HCT116 (cell line): ENCODE measurements at regions not wholly inside any gene's neighbourhood (a gene's known extent, or its start where the extent isn't known, plus 50 kb on each side); places are given as distances from the start of the nearest gene placed in this dataset.

Experiments used
- ATAC-seq: fragments of 200-7000 bp; cut with Tn5 transposase; 2 replicates; pipeline ENCODE4 v1.9.1; 2020; ENCODE audit warnings: mild to moderate bottlenecking, moderate library complexity
- BruUV-seq: library from RNA; stranded (reverse); fragments of 400-500 nt; replicated peaks from 2 replicates; lab custom pipeline; 2021; lab: Mats Ljungman, UMichigan
- CTCF ChIA-PET: fragments of 300-600 bp; sonication (Branson Sonifier 250); formaldehyde crosslinking; loops from one replicate; lab custom pipeline; 2021; ENCODE audit warnings: antibody characterized with exemption; lab: Charles Lee
- POLR2A ChIA-PET: fragments of 300-600, 350-600 bp; sonication (Branson Sonifier 250); formaldehyde crosslinking; loops from one replicate; lab custom pipeline; 2021; ENCODE audit warnings: antibody characterized with exemption; lab: Charles Lee
- RAD21 ChIA-PET, 2 experiments: fragments of 300-600 bp; sonication (Branson Sonifier 250); formaldehyde crosslinking; loops; one replicate each; lab custom pipeline; 2023; ENCODE audit warnings: low total read pairs in 2 of 2; ENCODE audit not compliant: uncharacterized antibody in 2 of 2, unreplicated experiment in 2 of 2, low non-redundant PET in 1 of 2; lab: Charles Lee
- DNase-seq: peaks from one replicate; pipeline ENCODE4 v3.0.0-alpha.2; 2010; ENCODE audit warnings: low read depth, low spot score
- H2AFZ ChIP-seq: fragments of 200-600 bp; shearing (Covaris generic), sonication (generic); 2 replicates; pipeline ENCODE4 v1.6.1; 2017; ENCODE audit warnings: low read depth, mixed run types, mixed read lengths, antibody characterized with exemption, low read length; ENCODE audit not compliant: poor library complexity, severe bottlenecking
- H3K27ac ChIP-seq: 2 replicates; pipeline ENCODE4 v1.5.1; 2012; ENCODE audit warnings: low read depth, low read length
- H3K27me3 ChIP-seq: fragments of 200-600 bp; sonication (generic); 2 replicates; pipeline ENCODE4 v1.6.1; 2016; ENCODE audit warnings: mixed run types, low read length, mixed read lengths; ENCODE audit not compliant: insufficient read depth
- H3K36me3 ChIP-seq, 2 experiments: fragments of 200-500 bp in 1 of 2; fragments of 200-600 bp in 1 of 2; sonication (Bioruptor generic) in 1 of 2; sonication (generic) in 1 of 2; 2 replicates each; pipeline versions ENCODE4 v1.5.1 to v1.6.1; 2014 to 2016; ENCODE audit warnings: low read length in 2 of 2, inconsistent platforms in 1 of 2, mixed read lengths in 1 of 2, mixed run types in 1 of 2; ENCODE audit not compliant: insufficient read depth in 2 of 2, control insufficient read depth in 1 of 2
- H3K4me1 ChIP-seq, 2 experiments: fragments of 200-600 bp in 1 of 2; sonication (generic) in 1 of 2; 2 replicates each; pipeline versions ENCODE4 v1.5.1 to v1.6.1; 2012 to 2017; ENCODE audit warnings: low read length in 2 of 2, inconsistent platforms in 1 of 2, mild to moderate bottlenecking in 1 of 2, mixed read lengths in 1 of 2, mixed run types in 1 of 2, moderate library complexity in 1 of 2; ENCODE audit not compliant: insufficient read depth in 2 of 2, control insufficient read depth in 1 of 2
- H3K4me2 ChIP-seq: fragments of 200-600 bp; sonication (generic); 2 replicates; pipeline ENCODE4 v1.6.1; 2017; ENCODE audit warnings: mixed run types, low read length, mixed read lengths
- H3K4me3 ChIP-seq, 2 experiments: fragments of 200-600 bp in 1 of 2; sonication (generic) in 1 of 2; replicated peaks in 1 of 2; 2 replicates each; pipeline ENCODE4 v1.5.1; 2011 to 2016; ENCODE audit warnings: low read length in 2 of 2, control low read depth in 1 of 2, low read depth in 1 of 2, mild to moderate bottlenecking in 1 of 2, mixed read lengths in 1 of 2, mixed run types in 1 of 2
- H3K79me2 ChIP-seq: fragments of 200-600 bp; sonication (generic); 2 replicates; pipeline ENCODE4 v1.6.1; 2017; ENCODE audit warnings: mild to moderate bottlenecking, mixed run types, low read length, moderate library complexity, mixed read lengths; ENCODE audit not compliant: insufficient read depth
- H3K9ac ChIP-seq: fragments of 200-600 bp; sonication (generic); 2 replicates; pipeline ENCODE4 v1.6.1; 2016; ENCODE audit warnings: low read length, mixed read lengths
- H3K9me2 ChIP-seq: fragments of 200-600 bp; sonication (generic), shearing (Covaris generic); 2 replicates; pipeline ENCODE4 v1.6.1; 2017; ENCODE audit warnings: mixed run types, mild to moderate bottlenecking, moderate library complexity; ENCODE audit not compliant: insufficient read depth
- H3K9me3 ChIP-seq, 2 experiments: fragments of 200-500 bp in 1 of 2; fragments of 200-600 bp in 1 of 2; sonication (Bioruptor generic) in 1 of 2; sonication (generic) in 1 of 2; 2 replicates each; pipeline ENCODE4 v1.6.1; 2014 to 2017; ENCODE audit warnings: low read length in 2 of 2, mixed read lengths in 2 of 2, inconsistent platforms in 1 of 2, low read depth in 1 of 2, mild to moderate bottlenecking in 1 of 2, mixed run types in 1 of 2, moderate library complexity in 1 of 2; ENCODE audit not compliant: control insufficient read depth in 1 of 2, insufficient read depth in 1 of 2
- H4K20me1 ChIP-seq: fragments of 200-600 bp; sonication (generic), shearing (Covaris generic); 2 replicates; pipeline ENCODE4 v1.6.1; 2017; ENCODE audit warnings: mixed run types, mild to moderate bottlenecking, moderate library complexity; ENCODE audit not compliant: insufficient read depth
- CEBPB ChIP-seq: IDR thresholded peaks from 2 replicates; pipeline ENCODE4 v1.6.1; 2012; ENCODE audit warnings: low read depth
- EGR1 ChIP-seq: IDR thresholded peaks from 2 replicates; pipeline ENCODE4 v1.6.1; 2012; ENCODE audit warnings: low read depth
- ELF1 ChIP-seq: IDR thresholded peaks from 2 replicates; pipeline ENCODE4 v1.6.1; 2012; ENCODE audit warnings: low read depth, borderline replicate concordance
- EZH2 ChIP-seq: fragments of 200-600 bp; sonication (generic); IDR thresholded peaks from 2 replicates; pipeline ENCODE4 v1.6.1; 2017; ENCODE audit warnings: antibody characterized with exemption, mixed run types
- EZH2phosphoT487 ChIP-seq: fragments of 200-600 bp; IDR thresholded peaks from 2 replicates; pipeline ENCODE4 v1.6.1; 2018; ENCODE audit warnings: antibody characterized with exemption, borderline replicate concordance
- FOSL1 ChIP-seq: IDR thresholded peaks from 2 replicates; pipeline ENCODE4 v1.6.1; 2012; ENCODE audit warnings: low read depth
- JUND ChIP-seq: IDR thresholded peaks from 2 replicates; pipeline ENCODE4 v1.6.1; 2012
- POLR2A ChIP-seq: IDR thresholded peaks from 2 replicates; pipeline ENCODE4 v1.7.0; 2011; ENCODE audit warnings: borderline replicate concordance; ENCODE audit not compliant: insufficient read depth, insufficient read length; ENCODE audit errors: extremely low read depth
- POLR2AphosphoS5 ChIP-seq: IDR thresholded peaks from 2 replicates; pipeline ENCODE4 v1.6.1; 2011; ENCODE audit warnings: mild to moderate bottlenecking, low read depth, low read length, moderate library complexity
- SP1 ChIP-seq: IDR thresholded peaks from 2 replicates; pipeline ENCODE4 v1.6.1; 2012; ENCODE audit warnings: low read depth
- SRF ChIP-seq: IDR thresholded peaks from 2 replicates; pipeline ENCODE4 v1.6.1; 2012; ENCODE audit warnings: low read depth
- TCF7L2 ChIP-seq: IDR thresholded peaks from 2 replicates; pipeline ENCODE4 v1.7.0; 2011; ENCODE audit warnings: borderline replicate concordance, inconsistent platforms; ENCODE audit not compliant: insufficient read depth, insufficient read length; ENCODE audit errors: extremely low read depth
- ZFX ChIP-seq: fragments of 450-650 bp; IDR thresholded peaks from 2 replicates; pipeline ENCODE4 v1.6.1; 2017
- ZNF274 ChIP-seq: fragments of 200-500 bp; sonication (Bioruptor generic); IDR thresholded peaks from 2 replicates; pipeline ENCODE4 v1.6.1; 2014; ENCODE audit warnings: mild to moderate bottlenecking, low read depth, low read length, inconsistent platforms
- intact Hi-C: fragments of 100-400 bp; cut with micrococcal nuclease; formaldehyde crosslinking; loops from 2 replicates; pipeline ENCODE4 v1.10.0; 2022
- TF ChIP-seq, protein P1 (sequence below): IDR thresholded peaks from 2 replicates; pipeline ENCODE4 v1.6.1; 2012
- TF ChIP-seq, protein P2 (sequence below): IDR thresholded peaks from 2 replicates; pipeline ENCODE4 v1.6.1; 2011; ENCODE audit warnings: mild to moderate bottlenecking, low read length, moderate library complexity; ENCODE audit not compliant: insufficient replicate concordance; ENCODE audit errors: extremely low read depth
- TF ChIP-seq, protein P3 (sequence below): IDR thresholded peaks from 2 replicates; pipeline ENCODE4 v1.6.1; 2012; ENCODE audit warnings: low read depth
- TF ChIP-seq, protein P4 (sequence below), 3 experiments: fragments of 200-600 bp in 1 of 3; sonication (generic) in 1 of 3; IDR thresholded peaks in 2 of 3; conservative IDR thresholded peaks in 1 of 3; 2 replicates each; pipeline ENCODE4 v1.5.1; 2012 to 2017; ENCODE audit warnings: low read depth in 2 of 3, low read length in 2 of 3, antibody characterized with exemption in 1 of 3, borderline replicate concordance in 1 of 3, control low read depth in 1 of 3, mild to moderate bottlenecking in 1 of 3, mixed read lengths in 1 of 3, mixed run types in 1 of 3, moderate library complexity in 1 of 3; ENCODE audit not compliant: insufficient read depth in 1 of 3
- TF ChIP-seq, protein P5 (sequence below): IDR thresholded peaks from 2 replicates; pipeline ENCODE4 v1.6.1; 2012

DNA sequence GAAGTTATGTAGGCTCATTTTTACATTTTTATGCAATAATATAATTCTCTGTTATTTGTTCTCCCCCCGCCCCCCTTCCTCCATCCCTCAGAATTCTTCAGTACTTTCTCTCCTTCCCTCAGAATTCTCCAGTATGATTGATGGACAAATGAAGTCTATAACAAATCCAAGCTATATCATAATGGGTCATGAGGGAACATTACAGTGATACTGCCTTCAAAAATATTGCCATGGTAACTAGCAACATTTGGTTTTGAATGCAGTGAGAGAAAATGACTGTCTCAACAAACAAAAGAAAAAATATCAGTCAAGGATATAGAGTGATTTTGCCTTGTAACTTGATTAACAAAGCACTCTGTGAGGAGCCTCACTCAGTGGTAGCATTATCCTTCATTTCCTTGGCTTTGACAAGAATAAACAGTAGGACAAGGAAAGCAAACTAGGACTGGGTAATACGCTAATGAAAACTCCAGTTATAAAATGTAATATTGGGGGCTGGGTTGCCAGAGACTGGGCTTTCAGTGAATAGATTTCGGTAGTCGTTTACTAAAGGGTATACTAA is 392.9 kb upstream of the CRIM1 start:
- no peak for ATAC-seq
- BruUV-seq, result no TSS peak
- no peaks in the 10 kb centered on the region for H3K9me2 ChIP-seq
- ChIA-PET RAD21 (no interaction called here), POLR2A (no interaction called here), CTCF (no interaction called here)
- DNase-seq, result no peak
- H3K27ac ChIP-seq, result no peak overlapping the region
- no peaks in the 10 kb centered on the region for H4K20me1 ChIP-seq
- intact Hi-C loops, result no loop called here
- H3K4me2 ChIP-seq, result no peak overlapping the region
- H3K4me1 ChIP-seq, result no peaks in the 10 kb centered on the region
- H2AFZ ChIP-seq, result no peak overlapping the region
- no peak overlapping the region for H3K4me3 ChIP-seq
- H3K9me3 ChIP-seq, result no peaks in the 10 kb centered on the region
- no peak overlapping the region for H3K9ac ChIP-seq
- H3K36me3 ChIP-seq, result no peaks in the 10 kb centered on the region
- no peaks in the 10 kb centered on the region for H3K79me2 ChIP-seq
- H3K27me3 ChIP-seq, result no peaks in the 10 kb centered on the region
- TF ChIP-seq EZH2 (no peak), FOSL1 (no peak), POLR2A (no peak), ZNF274 (no peak), EGR1 (no peak), JUND (no peak), EZH2phosphoT487 (no peak), SP1 (no peak), ZFX (no peak), SRF (no peak), ELF1 (no peak), POLR2AphosphoS5 (no peak), CEBPB (no peak), TCF7L2 (no peak)
- TF ChIP-seq, protein P1, sequence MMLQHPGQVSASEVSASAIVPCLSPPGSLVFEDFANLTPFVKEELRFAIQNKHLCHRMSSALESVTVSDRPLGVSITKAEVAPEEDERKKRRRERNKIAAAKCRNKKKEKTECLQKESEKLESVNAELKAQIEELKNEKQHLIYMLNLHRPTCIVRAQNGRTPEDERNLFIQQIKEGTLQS, result no peak
- TF ChIP-seq, protein P2, sequence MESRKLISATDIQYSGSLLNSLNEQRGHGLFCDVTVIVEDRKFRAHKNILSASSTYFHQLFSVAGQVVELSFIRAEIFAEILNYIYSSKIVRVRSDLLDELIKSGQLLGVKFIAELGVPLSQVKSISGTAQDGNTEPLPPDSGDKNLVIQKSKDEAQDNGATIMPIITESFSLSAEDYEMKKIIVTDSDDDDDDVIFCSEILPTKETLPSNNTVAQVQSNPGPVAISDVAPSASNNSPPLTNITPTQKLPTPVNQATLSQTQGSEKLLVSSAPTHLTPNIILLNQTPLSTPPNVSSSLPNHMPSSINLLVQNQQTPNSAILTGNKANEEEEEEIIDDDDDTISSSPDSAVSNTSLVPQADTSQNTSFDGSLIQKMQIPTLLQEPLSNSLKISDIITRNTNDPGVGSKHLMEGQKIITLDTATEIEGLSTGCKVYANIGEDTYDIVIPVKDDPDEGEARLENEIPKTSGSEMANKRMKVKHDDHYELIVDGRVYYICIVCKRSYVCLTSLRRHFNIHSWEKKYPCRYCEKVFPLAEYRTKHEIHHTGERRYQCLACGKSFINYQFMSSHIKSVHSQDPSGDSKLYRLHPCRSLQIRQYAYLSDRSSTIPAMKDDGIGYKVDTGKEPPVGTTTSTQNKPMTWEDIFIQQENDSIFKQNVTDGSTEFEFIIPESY, result no peak
- TF ChIP-seq, protein P3, sequence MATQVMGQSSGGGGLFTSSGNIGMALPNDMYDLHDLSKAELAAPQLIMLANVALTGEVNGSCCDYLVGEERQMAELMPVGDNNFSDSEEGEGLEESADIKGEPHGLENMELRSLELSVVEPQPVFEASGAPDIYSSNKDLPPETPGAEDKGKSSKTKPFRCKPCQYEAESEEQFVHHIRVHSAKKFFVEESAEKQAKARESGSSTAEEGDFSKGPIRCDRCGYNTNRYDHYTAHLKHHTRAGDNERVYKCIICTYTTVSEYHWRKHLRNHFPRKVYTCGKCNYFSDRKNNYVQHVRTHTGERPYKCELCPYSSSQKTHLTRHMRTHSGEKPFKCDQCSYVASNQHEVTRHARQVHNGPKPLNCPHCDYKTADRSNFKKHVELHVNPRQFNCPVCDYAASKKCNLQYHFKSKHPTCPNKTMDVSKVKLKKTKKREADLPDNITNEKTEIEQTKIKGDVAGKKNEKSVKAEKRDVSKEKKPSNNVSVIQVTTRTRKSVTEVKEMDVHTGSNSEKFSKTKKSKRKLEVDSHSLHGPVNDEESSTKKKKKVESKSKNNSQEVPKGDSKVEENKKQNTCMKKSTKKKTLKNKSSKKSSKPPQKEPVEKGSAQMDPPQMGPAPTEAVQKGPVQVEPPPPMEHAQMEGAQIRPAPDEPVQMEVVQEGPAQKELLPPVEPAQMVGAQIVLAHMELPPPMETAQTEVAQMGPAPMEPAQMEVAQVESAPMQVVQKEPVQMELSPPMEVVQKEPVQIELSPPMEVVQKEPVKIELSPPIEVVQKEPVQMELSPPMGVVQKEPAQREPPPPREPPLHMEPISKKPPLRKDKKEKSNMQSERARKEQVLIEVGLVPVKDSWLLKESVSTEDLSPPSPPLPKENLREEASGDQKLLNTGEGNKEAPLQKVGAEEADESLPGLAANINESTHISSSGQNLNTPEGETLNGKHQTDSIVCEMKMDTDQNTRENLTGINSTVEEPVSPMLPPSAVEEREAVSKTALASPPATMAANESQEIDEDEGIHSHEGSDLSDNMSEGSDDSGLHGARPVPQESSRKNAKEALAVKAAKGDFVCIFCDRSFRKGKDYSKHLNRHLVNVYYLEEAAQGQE, result no peak
- TF ChIP-seq, protein P4, sequence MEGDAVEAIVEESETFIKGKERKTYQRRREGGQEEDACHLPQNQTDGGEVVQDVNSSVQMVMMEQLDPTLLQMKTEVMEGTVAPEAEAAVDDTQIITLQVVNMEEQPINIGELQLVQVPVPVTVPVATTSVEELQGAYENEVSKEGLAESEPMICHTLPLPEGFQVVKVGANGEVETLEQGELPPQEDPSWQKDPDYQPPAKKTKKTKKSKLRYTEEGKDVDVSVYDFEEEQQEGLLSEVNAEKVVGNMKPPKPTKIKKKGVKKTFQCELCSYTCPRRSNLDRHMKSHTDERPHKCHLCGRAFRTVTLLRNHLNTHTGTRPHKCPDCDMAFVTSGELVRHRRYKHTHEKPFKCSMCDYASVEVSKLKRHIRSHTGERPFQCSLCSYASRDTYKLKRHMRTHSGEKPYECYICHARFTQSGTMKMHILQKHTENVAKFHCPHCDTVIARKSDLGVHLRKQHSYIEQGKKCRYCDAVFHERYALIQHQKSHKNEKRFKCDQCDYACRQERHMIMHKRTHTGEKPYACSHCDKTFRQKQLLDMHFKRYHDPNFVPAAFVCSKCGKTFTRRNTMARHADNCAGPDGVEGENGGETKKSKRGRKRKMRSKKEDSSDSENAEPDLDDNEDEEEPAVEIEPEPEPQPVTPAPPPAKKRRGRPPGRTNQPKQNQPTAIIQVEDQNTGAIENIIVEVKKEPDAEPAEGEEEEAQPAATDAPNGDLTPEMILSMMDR (IDR thresholded peaks at IDR 0.05 in 2 of 3, conservative IDR thresholded peaks at IDR 0.05 in 1 of 3; ENCODE audit: borderline replicate concordance in 1 of 3, insufficient read depth in 1 of 3, low read depth in 2 of 3, low read length in 2 of 3), result no peak
- TF ChIP-seq, protein P5, sequence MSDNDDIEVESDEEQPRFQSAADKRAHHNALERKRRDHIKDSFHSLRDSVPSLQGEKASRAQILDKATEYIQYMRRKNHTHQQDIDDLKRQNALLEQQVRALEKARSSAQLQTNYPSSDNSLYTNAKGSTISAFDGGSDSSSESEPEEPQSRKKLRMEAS, result no peak
